Activated CD4-positive, alpha-beta T cell treated with anti-CD3 and anti-CD28 coated beads, Interleukin-2, amount 10 ng/mL, durations not matched to agents 24 days and 14 days (primary cell): ENCODE measurements at regions not wholly inside any gene's neighbourhood (a gene's known extent, or its start where the extent isn't known, plus 50 kb on each side); places are given as distances from the start of the nearest gene placed in this dataset.

Source experiments
- DNase-seq: peaks from one replicate; pipeline ENCODE4 v3.0.0; 2022
- H3K27ac Mint-ChIP-seq: one replicate; pipeline ENCODE4 v1.8.0; 2022; ENCODE audit warnings: mild to moderate bottlenecking, mixed read lengths
- H3K27me3 Mint-ChIP-seq: one replicate; pipeline ENCODE4 v1.8.0; 2022; ENCODE audit warnings: mixed read lengths
- H3K36me3 Mint-ChIP-seq: one replicate; pipeline ENCODE4 v1.8.0; 2022; ENCODE audit warnings: low read depth, mild to moderate bottlenecking, mixed read lengths
- H3K4me1 Mint-ChIP-seq: one replicate; pipeline ENCODE4 v1.8.0; 2021; ENCODE audit warnings: mixed read lengths
- H3K4me3 Mint-ChIP-seq: one replicate; pipeline ENCODE4 v1.8.0; 2022; ENCODE audit warnings: mild to moderate bottlenecking, moderate library complexity, mixed read lengths
- H3K9me3 Mint-ChIP-seq: one replicate; pipeline ENCODE4 v1.8.0; 2021; ENCODE audit warnings: mixed read lengths
- intact Hi-C: fragments of 100-400 bp; cut with micrococcal nuclease; formaldehyde crosslinking; loops from one replicate; pipeline ENCODE4 v1.15.1; 2023

GRCh38 chr7:98464558-98464940 is 63.7 kb upstream of the BAIAP2L1 start:
- H3K9me3 Mint-ChIP-seq = no peaks in the 10 kb centered on the region
- intact Hi-C loops = no loop called here
- H3K4me3 Mint-ChIP-seq = no peak overlapping the region
- no peak overlapping the region for H3K27ac Mint-ChIP-seq
- H3K4me1 Mint-ChIP-seq = no peaks in the 10 kb centered on the region
- no peak for DNase-seq
- no peaks in the 10 kb centered on the region for H3K36me3 Mint-ChIP-seq
- H3K27me3 Mint-ChIP-seq = no peaks in the 10 kb centered on the region

GRCh38 chr7:98463837-98464557 is 63.1 kb upstream of the BAIAP2L1 start:
- H3K27ac Mint-ChIP-seq = no peak overlapping the region
- no peak overlapping the region for H3K4me3 Mint-ChIP-seq
- no peaks in the 10 kb centered on the region for H3K4me1 Mint-ChIP-seq
- intact Hi-C loops = no loop called here
- H3K36me3 Mint-ChIP-seq = no peaks in the 10 kb centered on the region
- no peaks in the 10 kb centered on the region for H3K27me3 Mint-ChIP-seq
- DNase-seq = no peak
- H3K9me3 Mint-ChIP-seq = no peaks in the 10 kb centered on the region

GRCh38 chr7:98462911-98463633 is 62.2 kb upstream of the BAIAP2L1 start:
- Mint-ChIP-seq H3K27me3 (no peaks in the 10 kb centered on the region), H3K4me1 (no peaks in the 10 kb centered on the region)
- no peak for DNase-seq

DNA sequence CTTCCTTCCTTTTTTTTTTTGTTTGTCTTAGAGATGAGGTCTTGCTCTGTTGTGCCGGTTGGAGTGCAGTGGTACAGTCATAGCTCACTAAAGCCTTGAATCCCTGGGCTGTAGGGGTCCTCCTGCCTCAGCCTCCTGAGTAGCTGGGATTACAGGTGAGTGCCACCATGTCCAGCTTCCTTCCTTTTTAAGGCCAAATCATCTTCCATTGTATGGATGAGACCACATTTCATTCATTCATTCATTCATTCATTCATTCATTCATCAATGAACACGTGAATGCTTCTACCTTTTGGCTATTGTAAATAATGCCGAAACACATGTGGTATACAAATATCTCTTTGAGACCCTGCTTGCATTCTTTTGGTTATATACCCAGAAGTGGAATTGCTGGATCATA is 60.0 kb upstream of the BAIAP2L1 start:
- no peaks in the 10 kb centered on the region for H3K4me1 Mint-ChIP-seq
- H3K9me3 Mint-ChIP-seq = no peaks in the 10 kb centered on the region
- no peak for DNase-seq
- no peaks in the 10 kb centered on the region for H3K27me3 Mint-ChIP-seq
- H3K4me3 Mint-ChIP-seq = no peak overlapping the region
- no peak overlapping the region for H3K27ac Mint-ChIP-seq
- no peaks in the 10 kb centered on the region for H3K36me3 Mint-ChIP-seq
- intact Hi-C loops = no loop called here

More at GRCh38 chr7:98462911-98463633, 62.2 kb upstream of the BAIAP2L1 start:
- Mint-ChIP-seq H3K27ac (no peak overlapping the region), H3K4me3 (no peak overlapping the region), H3K36me3 (no peaks in the 10 kb centered on the region), H3K9me3 (no peaks in the 10 kb centered on the region)
- intact Hi-C loops = no loop called here

DNA sequence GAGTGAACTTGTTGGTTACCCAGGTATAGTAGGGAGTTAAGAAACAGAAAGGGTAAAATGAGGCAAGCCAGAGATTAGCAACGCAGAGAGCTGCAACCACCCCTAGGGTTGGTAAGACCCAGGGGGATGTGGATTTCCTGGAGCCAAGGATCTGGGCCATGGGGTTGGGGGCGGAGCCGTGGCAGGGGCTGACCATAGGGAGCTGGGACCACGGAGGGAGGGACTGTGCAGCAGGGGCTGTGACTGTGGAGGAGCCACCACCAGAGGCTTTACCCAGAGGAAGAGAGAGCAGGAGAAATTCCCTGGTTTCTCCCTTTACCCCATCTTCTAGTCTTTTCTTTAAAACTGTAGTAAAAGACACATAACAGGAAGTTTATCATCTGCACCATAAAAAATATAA is 58.6 kb upstream of the BAIAP2L1 start:
- H3K36me3 Mint-ChIP-seq = no peaks in the 10 kb centered on the region
- H3K9me3 Mint-ChIP-seq = no peaks in the 10 kb centered on the region
- no peaks in the 10 kb centered on the region for H3K27me3 Mint-ChIP-seq
- intact Hi-C loops = no loop called here
- no peaks in the 10 kb centered on the region for H3K4me1 Mint-ChIP-seq
- no peak for DNase-seq
- no peak overlapping the region for H3K4me3 Mint-ChIP-seq
- no peak overlapping the region for H3K27ac Mint-ChIP-seq

- no peak overlapping the region for H3K4me3 Mint-ChIP-seq
- H3K9me3 Mint-ChIP-seq = no peaks in the 10 kb centered on the region
- no peaks in the 10 kb centered on the region for H3K36me3 Mint-ChIP-seq
- intact Hi-C loops = no loop called here
- H3K27ac Mint-ChIP-seq = no peak overlapping the region
- no peaks in the 10 kb centered on the region for H3K27me3 Mint-ChIP-seq
- no peaks in the 10 kb centered on the region for H3K4me1 Mint-ChIP-seq
- no peak for DNase-seq
Measured at GRCh38 chr7:98458090-98458875, 57.4 kb upstream of the BAIAP2L1 start.

DNA sequence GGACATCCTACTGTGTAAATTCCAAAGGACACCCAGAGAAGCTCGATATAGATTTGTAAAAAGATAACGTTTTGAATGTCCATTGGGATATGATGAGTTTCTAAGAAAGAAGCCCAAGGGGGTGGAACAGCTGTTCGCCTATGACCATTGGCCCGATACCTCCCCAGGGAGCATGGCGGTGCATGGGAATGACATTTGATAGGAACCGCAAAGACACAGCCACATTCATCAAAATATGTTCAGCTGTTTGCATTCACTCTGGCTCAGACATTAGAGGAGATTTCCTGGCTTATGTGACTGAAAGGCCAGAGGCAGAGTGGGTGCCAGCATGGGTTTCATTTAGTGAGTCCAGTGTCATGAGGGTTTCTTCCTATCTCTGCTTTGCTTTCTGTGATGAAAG is 56.0 kb upstream of the BAIAP2L1 start:
- no peaks in the 10 kb centered on the region for H3K27me3 Mint-ChIP-seq
- H3K9me3 Mint-ChIP-seq = peaks cover 3% of the 10 kb centered on the region
- DNase-seq = no peak
- no peak overlapping the region for H3K4me3 Mint-ChIP-seq
- no peaks in the 10 kb centered on the region for H3K36me3 Mint-ChIP-seq
- H3K4me1 Mint-ChIP-seq = no peaks in the 10 kb centered on the region
- no peak overlapping the region for H3K27ac Mint-ChIP-seq
- intact Hi-C loops = no loop called here

GRCh38 chr7:98452791-98453190 is 51.9 kb upstream of the BAIAP2L1 start:
- H3K36me3 Mint-ChIP-seq = no peaks in the 10 kb centered on the region
- H3K4me3 Mint-ChIP-seq = no peak overlapping the region
- no peaks in the 10 kb centered on the region for H3K27me3 Mint-ChIP-seq
- peaks cover 3% of the 10 kb centered on the region for H3K9me3 Mint-ChIP-seq
- H3K27ac Mint-ChIP-seq = no peak overlapping the region
- no peaks in the 10 kb centered on the region for H3K4me1 Mint-ChIP-seq
- DNase-seq = no peak
- intact Hi-C loops = no loop called here
